Lower leg skin (tissue), 3 donors: ENCODE measurements at regions not wholly inside any gene's neighbourhood (a gene's known extent, or its start where the extent isn't known, plus 50 kb on each side); places are given as distances from the start of the nearest gene placed in this dataset.

ENCODE experiments used
- POLR2A ChIP-seq, 2 donors: fragments of 450-650 bp; IDR thresholded peaks; one replicate each; pipeline ENCODE4 v1.6.1; 2016 to 2017; ENCODE audit warnings: antibody characterized with exemption in 2 of 2, mild to moderate bottlenecking in 1 of 2, moderate library complexity in 1 of 2
- TF ChIP-seq, protein P1 (sequence below), 3 donors: fragments of 450-650 bp; IDR thresholded peaks; one replicate each; pipeline ENCODE4 v1.5.1; 2016; ENCODE audit warnings: antibody characterized with exemption in 3 of 3, mild to moderate bottlenecking in 3 of 3, moderate library complexity in 2 of 3

DNA sequence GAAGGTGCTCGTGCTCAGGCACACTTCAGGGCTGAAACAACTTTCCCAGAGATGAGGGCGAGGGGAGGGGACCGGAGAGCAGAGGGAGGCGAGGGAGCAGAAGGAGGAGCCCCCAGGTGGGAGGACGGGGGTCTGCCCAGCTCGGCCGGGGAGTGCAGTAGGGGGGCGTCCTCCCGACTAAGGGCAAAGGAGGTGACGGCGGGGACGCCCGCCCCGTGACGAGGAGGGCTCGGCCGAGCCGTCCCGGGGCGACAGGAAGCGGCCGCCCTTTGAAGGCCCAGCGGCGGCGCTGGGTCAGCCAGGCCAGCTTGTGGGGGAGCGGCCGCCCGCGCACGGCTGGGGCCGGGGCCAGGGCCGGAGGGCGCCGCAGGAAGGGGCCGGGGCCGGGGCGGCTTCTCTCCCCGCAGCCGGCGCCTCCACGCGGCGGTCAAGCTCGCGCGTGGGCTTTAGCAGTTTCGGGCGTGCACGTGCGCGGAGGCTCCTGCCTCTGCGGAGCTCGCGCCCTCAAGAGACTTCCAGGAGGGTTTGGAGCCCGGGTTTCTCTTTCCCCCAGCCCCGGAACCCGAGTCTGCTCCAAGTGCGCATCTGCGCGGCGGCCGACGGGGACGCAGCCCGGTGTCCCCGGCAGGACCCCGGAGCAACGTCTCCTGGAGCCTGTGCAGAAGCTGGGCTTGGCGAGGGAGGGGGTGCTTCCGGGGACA, 100.8 kb upstream of the SLC45A1 start:
- TF ChIP-seq, protein P1, sequence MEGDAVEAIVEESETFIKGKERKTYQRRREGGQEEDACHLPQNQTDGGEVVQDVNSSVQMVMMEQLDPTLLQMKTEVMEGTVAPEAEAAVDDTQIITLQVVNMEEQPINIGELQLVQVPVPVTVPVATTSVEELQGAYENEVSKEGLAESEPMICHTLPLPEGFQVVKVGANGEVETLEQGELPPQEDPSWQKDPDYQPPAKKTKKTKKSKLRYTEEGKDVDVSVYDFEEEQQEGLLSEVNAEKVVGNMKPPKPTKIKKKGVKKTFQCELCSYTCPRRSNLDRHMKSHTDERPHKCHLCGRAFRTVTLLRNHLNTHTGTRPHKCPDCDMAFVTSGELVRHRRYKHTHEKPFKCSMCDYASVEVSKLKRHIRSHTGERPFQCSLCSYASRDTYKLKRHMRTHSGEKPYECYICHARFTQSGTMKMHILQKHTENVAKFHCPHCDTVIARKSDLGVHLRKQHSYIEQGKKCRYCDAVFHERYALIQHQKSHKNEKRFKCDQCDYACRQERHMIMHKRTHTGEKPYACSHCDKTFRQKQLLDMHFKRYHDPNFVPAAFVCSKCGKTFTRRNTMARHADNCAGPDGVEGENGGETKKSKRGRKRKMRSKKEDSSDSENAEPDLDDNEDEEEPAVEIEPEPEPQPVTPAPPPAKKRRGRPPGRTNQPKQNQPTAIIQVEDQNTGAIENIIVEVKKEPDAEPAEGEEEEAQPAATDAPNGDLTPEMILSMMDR (IDR thresholded peaks at IDR 0.05) = no peak
- no peak for TF ChIP-seq POLR2A (IDR thresholded peaks at IDR 0.05)
